ENCODE measurements at regions not wholly inside any gene's neighbourhood (a gene's known extent, or its start where the extent isn't known, plus 50 kb on each side); places are given as distances from the start of the nearest gene placed in this dataset.
A peak's percentile ranks its signal among the peaks of the same experiment; 100 is the strongest.

DNA sequence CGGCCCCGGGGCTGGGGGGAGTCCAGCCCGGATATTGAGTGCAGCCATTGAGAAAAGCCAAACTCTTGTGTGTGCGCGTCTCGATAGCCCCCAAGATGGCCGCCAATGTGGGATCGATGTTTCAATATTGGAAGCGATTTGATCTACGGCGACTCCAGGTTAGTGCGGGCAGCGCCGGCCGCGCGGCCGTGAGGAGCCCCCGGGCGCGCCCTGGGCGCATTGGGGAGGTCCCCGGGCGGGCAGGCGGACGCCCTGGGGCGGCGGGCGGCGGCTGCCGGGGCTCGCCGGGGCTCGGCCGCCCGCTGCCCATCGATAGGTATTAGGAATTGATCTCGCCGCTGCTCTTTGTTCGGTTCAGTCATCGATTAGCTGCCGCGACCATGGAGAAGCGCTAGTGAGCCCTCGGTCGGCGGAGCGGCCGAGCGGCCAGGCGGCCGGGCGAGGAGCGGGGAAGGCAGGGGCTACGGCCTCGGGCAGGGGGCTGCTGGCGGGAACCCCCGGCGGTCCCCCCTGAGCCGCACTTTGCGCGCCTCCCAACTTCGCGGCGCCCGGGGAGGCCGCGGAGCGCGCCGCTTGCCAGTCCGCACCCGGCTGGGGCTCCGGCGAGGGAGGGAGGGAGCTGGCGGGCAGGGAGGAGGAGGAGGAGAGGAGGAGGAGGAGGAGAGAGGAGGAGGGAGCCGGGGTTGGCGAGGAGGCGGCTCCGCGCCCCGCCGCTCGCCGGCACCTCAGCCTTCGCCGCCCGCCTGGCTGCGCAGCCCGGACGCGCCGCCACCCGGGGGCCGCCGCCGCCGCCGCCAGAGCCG lies 113.9 kb upstream of the MYL2 start, which contains the start of gene CUX2:
CUX2 (plus strand) TSS at position 83 of the 803 bp plus-strand sequence.
- DNase-seq, result no peak

DNA sequence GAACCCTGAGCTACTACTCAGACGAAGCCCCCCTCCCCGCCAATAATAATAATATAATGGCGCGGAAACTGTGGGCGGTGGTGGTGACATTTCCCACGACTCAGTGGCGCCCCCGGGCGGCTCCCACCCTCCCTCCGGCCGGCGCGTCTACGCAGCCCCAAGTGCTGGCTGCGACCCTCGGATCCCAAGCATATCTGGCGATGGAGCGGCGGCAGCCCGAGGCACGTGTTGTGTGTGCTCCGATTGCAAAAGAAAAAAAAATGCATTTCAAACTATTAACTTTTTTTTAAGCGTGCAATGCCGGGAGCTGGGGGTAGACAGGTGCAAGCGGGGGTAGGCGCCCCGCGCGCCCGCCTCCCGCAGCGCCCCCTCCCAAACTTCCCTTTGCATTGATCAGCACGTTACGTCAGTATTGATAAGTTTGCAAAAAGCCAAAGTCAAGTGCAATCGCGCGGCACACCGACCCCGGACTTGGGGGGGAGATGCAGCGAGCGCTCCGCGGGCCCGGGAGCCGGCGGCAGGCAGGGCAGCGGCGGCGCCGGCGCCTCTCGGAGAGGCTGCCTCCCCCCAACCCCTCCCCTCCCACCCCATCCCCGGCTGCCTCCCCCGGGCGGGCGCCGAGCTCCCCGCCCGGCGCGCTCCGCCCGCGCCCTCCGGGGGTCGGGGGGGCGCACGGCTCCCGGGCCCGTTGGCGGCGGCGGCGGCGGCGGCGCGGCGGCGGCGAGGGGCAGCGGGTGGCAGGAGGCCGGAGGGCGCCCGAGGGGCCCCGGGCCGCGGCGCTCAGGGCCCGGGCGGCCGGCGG lies 113.1 kb upstream of the MYL2 start:
- DNase-seq, result no peak

DNA sequence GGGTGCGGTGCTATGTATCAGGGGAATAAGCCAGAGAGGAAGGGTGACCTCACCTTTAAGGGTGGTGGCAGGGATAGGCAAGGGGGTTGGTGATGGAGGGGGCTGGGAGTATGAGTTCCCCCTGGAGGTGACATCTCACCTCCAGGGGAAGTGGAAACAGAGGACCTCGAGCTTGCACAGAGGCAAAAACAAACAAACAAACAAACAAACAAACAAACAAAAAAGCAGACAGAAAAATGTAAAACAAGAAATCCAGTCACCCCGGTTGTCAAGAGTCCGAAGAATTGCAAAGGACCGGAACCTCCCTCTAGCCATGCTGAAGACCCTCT lies 112.2 kb upstream of the MYL2 start:
- DNase-seq, result no peak

- no peak for DNase-seq
These were observed 111.7 kb upstream of the MYL2 start for GRCh38 chr12:111031916-111032590.

DNA sequence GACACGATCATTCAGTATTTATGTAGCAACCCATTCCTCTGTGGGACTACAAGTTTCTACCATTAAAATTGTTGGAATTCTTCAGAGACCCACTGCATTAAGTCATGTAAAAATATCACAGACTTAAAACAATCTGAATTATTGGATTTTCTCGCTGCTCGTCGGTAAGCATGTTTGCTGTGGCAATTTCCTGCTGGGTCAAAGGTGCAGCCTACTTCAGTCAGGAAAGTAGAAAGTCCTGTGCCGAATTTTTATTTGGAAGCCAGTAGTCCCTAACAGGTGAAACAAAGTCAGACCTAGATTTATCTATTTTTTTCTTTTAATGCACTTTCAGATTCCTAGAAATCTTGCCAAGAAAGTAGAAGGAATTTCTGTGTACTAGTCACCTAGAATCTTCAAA lies 110.4 kb upstream of the MYL2 start:
- DNase-seq, result no peak

DNA sequence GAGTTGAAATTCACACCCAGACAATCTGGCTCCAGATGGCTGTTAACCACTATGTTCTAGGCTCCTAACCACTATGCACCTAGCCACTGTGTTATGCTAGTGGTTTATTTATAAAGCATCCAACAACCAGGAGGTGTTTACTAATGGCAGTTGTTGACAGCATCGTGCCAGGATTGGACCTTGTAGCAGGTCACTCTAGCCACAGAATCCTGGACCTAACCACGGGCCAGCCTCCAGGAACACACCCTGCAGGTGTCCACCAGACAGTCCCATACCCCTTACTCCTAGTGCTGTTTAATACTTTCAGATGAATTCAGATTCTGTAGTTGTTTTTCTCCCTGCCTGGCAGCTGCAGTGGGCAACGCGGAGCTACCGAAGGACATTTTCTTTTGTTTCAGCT lies 109.4 kb upstream of the MYL2 start:
- no peak for DNase-seq

DNA sequence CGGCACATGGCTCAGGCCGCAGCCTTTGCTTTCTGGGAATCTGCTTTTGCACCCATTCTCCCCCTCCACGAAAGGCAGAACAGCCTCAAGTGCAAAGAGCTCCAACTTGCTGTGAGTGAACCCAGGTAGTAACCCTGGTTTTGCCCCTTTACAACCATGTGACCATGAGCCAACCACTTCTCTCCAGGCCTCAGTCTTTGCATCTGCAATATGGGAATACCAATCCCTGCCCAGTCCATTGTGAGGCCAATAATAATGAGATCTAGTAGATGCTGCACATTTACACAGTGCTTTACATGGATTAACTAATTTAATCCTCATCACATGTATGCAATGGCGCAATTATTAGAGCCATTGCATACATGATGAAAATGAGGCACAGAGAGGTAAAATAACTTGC lies 108.9 kb upstream of the MYL2 start:
- no peak for DNase-seq

DNA sequence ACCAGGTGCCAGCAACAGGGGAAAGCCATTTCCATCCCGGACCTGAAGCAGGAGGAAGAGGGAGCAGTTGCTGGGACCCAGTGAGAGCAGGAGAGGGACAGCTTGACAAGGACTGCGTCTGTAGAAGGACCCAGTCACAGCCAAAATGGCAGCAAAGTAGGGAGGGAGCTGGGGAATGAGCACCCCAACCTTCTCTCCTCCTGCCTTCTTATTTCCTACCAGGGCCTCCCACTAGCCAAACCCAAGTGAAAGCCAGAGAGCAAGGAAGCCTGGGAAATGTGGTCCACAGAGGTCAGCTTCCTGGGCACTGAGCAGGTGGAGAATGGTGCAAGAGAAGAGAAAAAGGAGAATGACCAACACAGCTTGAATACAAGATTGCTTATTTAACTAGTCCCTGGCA lies 108.5 kb upstream of the MYL2 start:
- no peak for DNase-seq

GRCh38 chr12:111027431-111027830 lies 107.1 kb upstream of the MYL2 start:
- DNase-seq, result no peak

- no peak for DNase-seq
These were observed 105.5 kb upstream of the MYL2 start for GRCh38 chr12:111025792-111026430.

- no peak for DNase-seq
These were observed 104.9 kb upstream of the MYL2 start for GRCh38 chr12:111025301-111025700.

DNA sequence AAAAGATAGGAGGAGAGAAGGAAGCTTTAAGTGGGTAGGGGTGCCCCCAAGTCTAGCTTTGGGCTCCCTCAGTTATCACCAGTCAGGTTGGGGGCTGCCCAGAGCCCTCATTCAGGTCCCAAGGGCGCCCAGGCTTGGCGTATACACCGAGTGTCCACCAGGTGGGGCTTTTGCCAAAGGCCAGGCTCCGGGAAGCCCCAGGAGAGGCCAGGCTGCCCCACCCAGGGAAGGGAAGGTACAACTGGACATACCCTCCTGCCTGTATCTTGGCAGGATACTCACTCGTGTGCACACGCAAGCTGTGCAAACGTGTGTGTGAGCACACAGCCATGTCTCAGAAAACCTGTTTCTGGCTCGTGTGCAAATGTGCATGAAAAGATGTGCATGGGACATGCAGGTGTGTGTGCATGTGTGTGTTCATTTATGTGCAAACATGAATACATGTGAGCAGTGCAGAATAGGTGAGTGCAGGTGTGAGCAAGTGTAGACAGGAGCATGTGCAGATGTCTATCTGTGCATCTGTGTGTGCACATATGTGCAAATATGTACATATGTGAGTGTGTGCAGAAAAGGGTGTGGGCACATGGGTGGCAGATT lies 103.9 kb upstream of the MYL2 start:
- DNase-seq, result peak; percentile 44 to 45

DNA sequence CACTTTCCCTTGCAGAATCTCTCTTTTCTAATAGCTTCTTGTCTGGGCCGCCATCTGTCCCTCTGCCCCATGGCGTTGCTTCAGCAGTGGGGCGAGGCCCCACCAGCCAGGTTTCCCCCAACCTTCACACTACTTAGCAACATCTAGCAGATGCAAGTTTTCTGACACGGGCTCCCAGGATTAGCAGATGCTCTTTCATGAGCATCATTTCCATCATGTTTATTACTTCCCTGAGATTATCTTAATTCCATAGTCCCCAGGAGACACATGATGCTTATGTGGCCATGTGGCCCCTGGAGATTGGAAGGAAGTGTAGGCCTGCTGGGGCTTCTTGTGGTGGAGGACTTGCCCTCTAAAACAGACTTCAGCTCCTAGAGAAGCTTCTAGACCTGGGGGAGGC lies 102.0 kb upstream of the MYL2 start:
- no peak for DNase-seq

GRCh38 chr12:111014547-111014946 lies 94.2 kb upstream of the MYL2 start:
- DNase-seq, result no peak

- no peak for DNase-seq
These were observed 92.5 kb upstream of the MYL2 start for GRCh38 chr12:111012918-111013317.

GRCh38 chr12:111011999-111012600 lies 91.7 kb upstream of the MYL2 start:
- no peak for DNase-seq

DNA sequence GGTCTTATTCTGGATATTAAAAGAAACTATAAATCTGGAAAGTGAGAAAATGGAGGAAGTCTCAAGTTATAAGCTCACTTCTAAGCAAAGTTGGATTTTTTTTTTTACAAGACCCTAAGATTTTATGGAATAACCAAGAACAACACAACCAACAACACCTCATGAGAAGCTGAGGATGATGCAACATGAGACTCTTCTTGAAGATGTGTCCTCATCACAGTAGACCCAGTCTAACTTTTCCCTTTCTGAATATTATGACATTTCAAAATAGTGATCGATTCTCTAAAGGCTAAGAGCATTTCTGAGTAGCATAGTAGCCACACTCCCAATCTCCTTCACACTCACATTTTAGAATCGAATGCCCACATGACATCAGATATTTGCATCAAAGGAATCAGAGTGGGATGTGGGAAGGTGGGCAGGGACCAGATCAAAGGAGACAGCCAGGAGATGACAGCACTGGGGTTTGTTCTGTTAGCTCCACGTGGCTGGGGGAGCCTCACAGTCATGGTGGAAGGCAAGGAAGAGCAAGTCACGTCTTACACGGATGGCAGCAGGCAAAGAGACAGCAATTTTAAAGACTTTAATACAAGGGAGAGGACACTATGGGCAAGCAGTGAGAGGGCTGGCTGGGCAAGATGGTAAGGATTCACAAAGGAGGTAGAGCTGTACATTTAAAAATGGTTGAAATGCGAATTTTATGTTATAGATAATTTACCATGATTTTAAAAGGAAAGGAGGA lies 90.7 kb upstream of the MYL2 start:
- DNase-seq, result no peak

DNA sequence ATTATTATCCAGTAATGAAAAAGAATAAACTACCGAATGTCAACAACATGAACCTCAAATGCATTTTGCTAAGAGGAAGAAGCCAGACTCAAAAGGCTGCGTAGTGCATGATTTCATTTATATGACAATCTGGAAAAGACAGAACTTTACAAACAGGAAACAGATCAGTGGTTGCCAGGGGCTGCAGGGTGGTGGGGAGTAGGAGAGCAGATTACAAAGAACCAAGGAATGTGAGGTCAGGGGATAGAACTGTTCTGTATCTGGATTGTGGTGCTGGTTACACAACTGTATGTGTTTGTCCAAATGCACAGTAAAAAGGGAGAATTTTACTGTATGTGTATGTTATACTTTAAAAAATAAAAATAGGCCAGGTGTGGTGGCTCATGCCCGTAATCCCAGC lies 89.7 kb upstream of the MYL2 start:
- DNase-seq, result no peak

DNA sequence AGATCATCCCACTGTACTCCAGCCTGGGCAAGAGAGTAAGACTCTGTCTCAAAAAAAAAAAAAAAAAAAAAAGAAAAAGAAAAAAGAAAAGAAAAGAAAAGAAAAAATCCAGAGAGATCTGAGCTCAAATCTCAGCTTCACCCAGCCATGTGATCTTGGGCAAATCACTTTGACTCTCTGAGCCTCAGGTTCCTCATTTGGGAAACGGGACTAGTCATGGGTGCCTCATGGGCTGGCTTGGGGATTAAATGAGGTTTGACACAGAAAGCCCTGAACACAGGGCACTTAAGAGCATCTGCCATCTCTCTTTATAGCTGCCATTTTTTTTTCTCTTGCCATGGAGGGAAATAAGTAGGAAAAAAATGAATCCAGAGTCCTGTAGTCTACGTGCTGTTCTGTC lies 86.2 kb upstream of the MYL2 start:
- DNase-seq, result no peak

DNA sequence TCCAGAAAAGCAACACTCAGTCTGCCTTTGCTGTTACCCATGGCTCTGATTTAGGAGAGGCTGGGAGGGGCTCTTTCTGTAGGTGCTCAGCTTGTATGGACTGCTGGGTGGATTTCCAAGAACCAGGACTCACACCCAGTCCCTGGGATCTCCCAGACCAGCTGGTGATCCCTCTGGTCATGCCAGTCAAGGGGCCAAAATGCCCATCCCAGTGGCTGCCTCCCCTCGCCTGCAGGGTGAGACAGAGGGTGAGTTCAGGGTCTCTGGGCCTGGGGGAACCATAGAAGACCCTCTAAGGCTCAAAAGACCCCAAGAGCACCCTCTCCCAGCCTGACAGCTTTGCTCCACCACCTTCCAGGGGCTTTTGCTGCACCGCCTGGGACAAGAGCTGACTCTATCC lies 78.6 kb upstream of the MYL2 start:
- no peak for DNase-seq

- DNase-seq, result no peak
These were observed 77.8 kb upstream of the MYL2 start for GRCh38 chr12:110998165-110998564.

- no peak for DNase-seq
These were observed 76.0 kb upstream of the MYL2 start for GRCh38 chr12:110996415-110996814.
